ENCODE measurements at regions not wholly inside any gene's neighbourhood (a gene's known extent, or its start where the extent isn't known, plus 50 kb on each side); places are given as distances from the start of the nearest gene placed in this dataset.
"Not testable (repeated sequence)": the region's sequence is repeated elsewhere in the genome, so short reads cannot be mapped to it uniquely, and the experiment has no call there.

- no peak for DNase-seq
Measured at GRCh38 chr12:128098730-128099129, 168.2 kb upstream of the TMEM132C start.

GRCh38 chr12:128103152-128103551 lies 163.8 kb upstream of the TMEM132C start:
- no peak for DNase-seq

GRCh38 chr12:128109236-128109635 lies 157.7 kb upstream of the TMEM132C start:
- DNase-seq = no peak

- no peak for DNase-seq
Measured at GRCh38 chr12:128109636-128110035, 157.3 kb upstream of the TMEM132C start.

GRCh38 chr12:128111333-128111732 lies 155.6 kb upstream of the TMEM132C start:
- DNase-seq = no peak

- no peak for DNase-seq
Measured at GRCh38 chr12:128111951-128112350, 155.0 kb upstream of the TMEM132C start.

GRCh38 chr12:128113250-128113649 lies 153.7 kb upstream of the TMEM132C start:
- DNase-seq = not testable (repeated sequence)

GRCh38 chr12:128114485-128114884 lies 152.5 kb upstream of the TMEM132C start:
- no peak for DNase-seq

- DNase-seq = no peak
Measured at GRCh38 chr12:128116537-128116936, 150.4 kb upstream of the TMEM132C start.

GRCh38 chr12:128120035-128120434 lies 146.9 kb upstream of the TMEM132C start:
- no peak for DNase-seq

- DNase-seq = no peak
Measured at GRCh38 chr12:128121424-128121823, 145.5 kb upstream of the TMEM132C start.

GRCh38 chr12:128123096-128123495 lies 143.9 kb upstream of the TMEM132C start:
- no peak for DNase-seq

- no peak for DNase-seq
Measured at GRCh38 chr12:128131955-128132354, 135.0 kb upstream of the TMEM132C start.

GRCh38 chr12:128133321-128134073 lies 133.5 kb upstream of the TMEM132C start:
- DNase-seq = no peak

- no peak for DNase-seq
Measured at GRCh38 chr12:128137140-128137539, 129.8 kb upstream of the TMEM132C start.

GRCh38 chr12:128138125-128138524 lies 128.8 kb upstream of the TMEM132C start:
- DNase-seq = no peak

GRCh38 chr12:128140551-128140950 lies 126.4 kb upstream of the TMEM132C start:
- DNase-seq = no peak

- no peak for DNase-seq
Measured at GRCh38 chr12:128150961-128151360, 116.0 kb upstream of the TMEM132C start.

GRCh38 chr12:128155571-128155970 lies 111.4 kb upstream of the TMEM132C start:
- DNase-seq = no peak

- DNase-seq = no peak
Measured at GRCh38 chr12:128163086-128163485, 103.9 kb upstream of the TMEM132C start.

- DNase-seq = no peak
Measured at GRCh38 chr12:128164533-128164932, 102.4 kb upstream of the TMEM132C start.

- no peak for DNase-seq
Measured at GRCh38 chr12:128165387-128165786, 101.6 kb upstream of the TMEM132C start.

- DNase-seq = no peak
Measured at GRCh38 chr12:128168273-128168672, 98.7 kb upstream of the TMEM132C start.

- DNase-seq = no peak
Measured at GRCh38 chr12:128170181-128170580, 96.8 kb upstream of the TMEM132C start.

- no peak for DNase-seq
Measured at GRCh38 chr12:128178565-128178964, 88.4 kb upstream of the TMEM132C start.

Data from hematopoietic multipotent progenitor cell treated with erythropoietin and hydrocortisone succinate and interleukin-3 and kit ligand, for 4 days (in vitro differentiated cells).